Bronchial epithelial cell (primary cell): ENCODE measurements at regions not wholly inside any gene's neighbourhood (a gene's known extent, or its start where the extent isn't known, plus 50 kb on each side); places are given as distances from the start of the nearest gene placed in this dataset.

Experiments
- DNase-seq: peaks from one replicate; pipeline ENCODE4 v3.0.0-alpha.2; 2010; ENCODE audit warnings: low read depth
- FAIRE-seq: peaks from 2 replicates; lab custom pipeline; 2011; peaks lifted over from hg19 to GRCh38; lab: Jason Lieb, UNC
- H3K27me3 ChIP-seq: 2 replicates; pipeline ENCODE4 v1.5.1; 2011; ENCODE audit warnings: low read length; ENCODE audit not compliant: control insufficient read depth, insufficient read depth
- H3K36me3 ChIP-seq: 2 replicates; pipeline ENCODE4 v1.5.1; 2011; ENCODE audit warnings: low read length; ENCODE audit not compliant: control insufficient read depth, insufficient read depth
- H3K4me3 ChIP-seq: 2 replicates; pipeline ENCODE4 v1.5.1; 2011; ENCODE audit warnings: mild to moderate bottlenecking, low read depth, low read length, control low read depth
- TF ChIP-seq, protein P1 (sequence below): IDR thresholded peaks from 2 replicates; pipeline ENCODE4 v1.5.1; 2011; ENCODE audit warnings: mild to moderate bottlenecking, moderate library complexity, low read length, control low read depth, inconsistent platforms; ENCODE audit not compliant: insufficient read depth, severe bottlenecking

DNA sequence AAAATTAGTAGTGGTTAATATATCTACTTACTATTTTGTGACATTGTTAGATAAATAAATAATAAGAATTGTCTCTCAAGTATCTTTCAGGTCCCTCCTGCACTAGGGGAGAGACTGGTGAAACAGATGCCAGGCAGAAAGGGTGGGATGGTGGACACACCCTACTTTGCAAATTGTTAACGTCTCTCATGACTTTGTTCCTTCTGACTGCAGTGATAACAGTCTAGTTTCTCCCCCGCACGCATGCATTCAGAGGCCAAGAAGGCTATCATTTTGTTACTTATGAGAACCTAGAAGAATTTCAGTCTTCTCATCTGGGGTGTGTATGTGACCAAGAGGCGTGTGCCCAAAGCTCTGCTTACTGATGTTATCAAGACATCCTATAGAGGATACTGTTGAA, 152.3 kb downstream of the EDN1 start:
- no peak overlapping the region for H3K4me3 ChIP-seq
- DNase-seq (no peak), FAIRE-seq (no peak)
- no peaks in the 10 kb centered on the region for H3K36me3 ChIP-seq
- H3K27me3 ChIP-seq = no peaks in the 10 kb centered on the region
- TF ChIP-seq, protein P1, sequence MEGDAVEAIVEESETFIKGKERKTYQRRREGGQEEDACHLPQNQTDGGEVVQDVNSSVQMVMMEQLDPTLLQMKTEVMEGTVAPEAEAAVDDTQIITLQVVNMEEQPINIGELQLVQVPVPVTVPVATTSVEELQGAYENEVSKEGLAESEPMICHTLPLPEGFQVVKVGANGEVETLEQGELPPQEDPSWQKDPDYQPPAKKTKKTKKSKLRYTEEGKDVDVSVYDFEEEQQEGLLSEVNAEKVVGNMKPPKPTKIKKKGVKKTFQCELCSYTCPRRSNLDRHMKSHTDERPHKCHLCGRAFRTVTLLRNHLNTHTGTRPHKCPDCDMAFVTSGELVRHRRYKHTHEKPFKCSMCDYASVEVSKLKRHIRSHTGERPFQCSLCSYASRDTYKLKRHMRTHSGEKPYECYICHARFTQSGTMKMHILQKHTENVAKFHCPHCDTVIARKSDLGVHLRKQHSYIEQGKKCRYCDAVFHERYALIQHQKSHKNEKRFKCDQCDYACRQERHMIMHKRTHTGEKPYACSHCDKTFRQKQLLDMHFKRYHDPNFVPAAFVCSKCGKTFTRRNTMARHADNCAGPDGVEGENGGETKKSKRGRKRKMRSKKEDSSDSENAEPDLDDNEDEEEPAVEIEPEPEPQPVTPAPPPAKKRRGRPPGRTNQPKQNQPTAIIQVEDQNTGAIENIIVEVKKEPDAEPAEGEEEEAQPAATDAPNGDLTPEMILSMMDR = no peak

DNA sequence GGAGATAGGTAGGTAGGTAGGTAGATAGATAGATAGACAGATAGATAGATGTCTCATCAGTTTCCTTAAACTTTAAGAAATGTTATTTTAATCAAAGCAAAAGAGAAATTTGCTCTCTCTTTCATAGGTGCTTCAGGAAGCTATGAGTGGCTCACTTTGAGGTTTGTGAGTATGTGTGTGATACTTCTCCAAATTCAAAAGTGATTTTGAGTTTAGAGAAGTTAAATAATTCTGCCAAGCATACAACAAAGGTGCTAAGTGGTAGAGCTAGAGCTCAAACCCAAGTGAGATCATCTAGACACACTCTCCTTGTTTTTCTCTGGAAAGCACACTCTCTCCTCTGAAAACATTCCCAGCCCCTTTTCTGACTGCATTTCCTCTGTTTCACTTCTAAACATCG, 156.2 kb downstream of the EDN1 start:
- DNase-seq = no peak
- FAIRE-seq = no peak
- H3K27me3 ChIP-seq = no peaks in the 10 kb centered on the region
- no peak overlapping the region for H3K4me3 ChIP-seq
- no peaks in the 10 kb centered on the region for H3K36me3 ChIP-seq
- TF ChIP-seq, protein P1 = no peak

DNA sequence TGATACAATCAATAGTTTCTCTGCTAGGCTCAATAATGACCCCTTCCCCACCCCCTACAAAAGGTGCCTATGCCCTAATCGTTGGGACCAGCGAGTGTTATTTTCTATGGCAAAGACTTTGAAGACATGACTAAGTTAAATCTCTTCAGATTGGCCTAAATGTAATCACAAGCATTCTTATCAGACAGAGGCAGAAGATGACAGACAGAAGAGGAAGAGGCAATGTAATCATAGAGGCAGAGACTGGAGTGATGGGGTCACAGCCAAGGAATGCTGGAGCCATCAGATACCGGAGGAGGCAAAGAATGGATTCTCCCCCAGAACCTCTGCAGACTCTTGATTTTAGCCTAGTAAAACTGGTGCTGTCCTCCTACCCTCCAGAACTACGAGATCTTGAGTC, 159.3 kb downstream of the EDN1 start:
- Histone ChIP-seq H3K36me3 (no peaks in the 10 kb centered on the region), H3K27me3 (no peaks in the 10 kb centered on the region), H3K4me3 (no peak overlapping the region)
- DNase-seq (no peak), FAIRE-seq (no peak)
- TF ChIP-seq, protein P1 = no peak

DNA sequence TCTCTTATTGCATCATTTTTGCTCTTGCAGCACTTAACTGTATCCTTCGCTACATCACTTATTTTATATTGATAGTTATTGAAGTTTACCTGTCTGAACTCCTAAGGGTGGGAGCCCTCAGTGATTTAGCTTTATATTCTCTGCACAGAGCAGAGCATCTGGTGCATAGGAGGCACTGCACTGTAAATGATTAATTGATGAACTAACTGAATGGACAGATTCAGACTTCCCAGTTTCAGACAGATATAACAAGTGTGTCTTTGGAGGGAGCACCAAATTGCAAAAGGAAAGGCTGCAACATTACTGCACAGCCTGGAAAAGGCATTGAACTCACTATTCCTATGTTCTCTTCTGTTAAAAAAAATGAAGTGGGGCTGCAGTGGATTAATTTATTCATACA, 160.3 kb downstream of the EDN1 start:
- FAIRE-seq (no peak), DNase-seq (no peak)
- TF ChIP-seq, protein P1 = no peak
- H3K4me3 ChIP-seq = no peak overlapping the region
- H3K27me3 ChIP-seq = no peaks in the 10 kb centered on the region
- no peaks in the 10 kb centered on the region for H3K36me3 ChIP-seq

DNA sequence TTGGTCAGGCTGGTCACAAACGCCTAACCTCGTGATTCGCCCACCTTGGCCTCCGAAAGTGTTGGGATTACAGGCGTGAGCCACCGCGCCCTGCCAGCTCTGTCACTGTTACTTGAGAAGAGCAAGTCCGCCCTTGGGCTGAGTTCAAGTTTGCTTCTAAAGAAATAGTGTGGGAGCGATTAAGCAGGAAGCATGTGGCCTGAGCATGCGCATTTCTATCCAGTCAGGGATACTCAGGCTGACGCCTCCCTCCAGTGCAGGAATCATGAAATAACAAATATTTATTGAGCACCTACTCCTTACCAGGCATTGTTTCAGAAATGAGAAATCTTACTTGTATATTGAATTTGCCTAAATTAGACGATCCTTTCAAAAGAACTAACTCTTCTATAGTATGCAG, 166.2 kb downstream of the EDN1 start:
- H3K4me3 ChIP-seq = no peak overlapping the region
- H3K27me3 ChIP-seq = no peaks in the 10 kb centered on the region
- DNase-seq (no peak), FAIRE-seq (no peak)
- no peaks in the 10 kb centered on the region for H3K36me3 ChIP-seq
- TF ChIP-seq, protein P1 = no peak

DNA sequence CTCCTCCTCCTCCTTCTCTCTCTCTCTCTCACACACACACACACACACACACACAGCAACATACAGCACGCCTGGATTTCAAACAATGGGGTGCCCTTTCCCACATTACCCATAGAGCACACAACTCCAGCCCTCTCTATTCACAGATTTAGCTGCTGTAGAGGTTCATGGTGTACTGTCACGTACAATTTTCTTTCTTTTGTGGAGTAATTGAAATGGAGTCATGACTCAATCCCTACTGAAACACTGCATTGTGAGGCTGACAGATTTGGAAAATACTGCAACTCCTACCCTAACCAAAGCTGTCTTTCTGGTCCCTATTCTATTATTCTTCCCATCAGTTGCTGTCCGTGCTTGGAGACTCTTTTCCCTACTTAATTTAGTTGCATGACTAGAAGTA, 166.9 kb downstream of the EDN1 start:
- FAIRE-seq (no peak), DNase-seq (no peak)
- no peaks in the 10 kb centered on the region for H3K27me3 ChIP-seq
- TF ChIP-seq, protein P1 = no peak
- no peak overlapping the region for H3K4me3 ChIP-seq
- no peaks in the 10 kb centered on the region for H3K36me3 ChIP-seq
